CD4-positive, alpha-beta T cell treated with Interleukin-21 for 1 hour (primary cell): ENCODE measurements at regions not wholly inside any gene's neighbourhood (a gene's known extent, or its start where the extent isn't known, plus 50 kb on each side); places are given as distances from the start of the nearest gene placed in this dataset.

Source experiments
- DNase-seq: peaks from one replicate; pipeline ENCODE4 v3.0.0-alpha.2; 2020

GRCh38 chr16:51710905-51711563 lies 560.0 kb upstream of the SALL1 start:
- DNase-seq, result no peak

DNA sequence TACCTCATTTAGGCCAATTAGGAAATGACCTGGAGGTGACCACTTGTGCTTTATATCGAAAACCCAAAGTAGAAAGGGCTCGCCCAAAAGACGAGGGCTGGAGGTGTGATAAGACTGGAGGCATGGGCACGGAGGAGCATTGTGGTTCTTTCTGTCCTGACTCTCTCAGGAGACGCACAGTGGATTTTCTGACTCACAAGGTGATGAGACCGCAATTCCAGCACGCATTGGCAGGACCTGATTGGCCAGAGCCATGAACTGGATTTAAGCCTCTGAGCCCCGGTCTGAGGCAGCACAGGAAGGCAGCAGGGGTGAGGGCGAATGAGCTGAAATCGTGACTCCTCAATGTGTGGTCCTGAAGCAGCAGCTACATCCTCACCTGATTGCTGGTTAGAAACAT lies 559.1 kb upstream of the SALL1 start:
- no peak for DNase-seq

DNA sequence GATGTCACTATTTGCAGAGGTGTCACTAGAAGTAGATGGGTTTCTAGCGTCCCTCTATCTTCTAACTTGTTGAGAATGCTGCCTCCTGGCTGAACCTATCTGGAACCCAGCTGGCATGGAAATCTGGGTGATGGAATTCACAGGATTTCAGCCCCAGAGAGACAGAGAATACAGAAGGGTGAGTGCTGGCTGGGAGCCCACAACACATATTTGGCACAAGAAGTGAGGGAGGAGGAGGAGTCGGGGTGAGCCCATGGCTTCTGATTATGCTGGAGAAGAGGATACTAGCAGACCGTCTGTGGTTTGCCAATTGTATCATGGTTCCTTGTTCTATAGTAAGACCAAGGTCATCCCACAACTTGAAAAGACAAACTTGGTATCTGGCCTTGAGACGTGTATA lies 557.8 kb upstream of the SALL1 start:
- no peak for DNase-seq

DNA sequence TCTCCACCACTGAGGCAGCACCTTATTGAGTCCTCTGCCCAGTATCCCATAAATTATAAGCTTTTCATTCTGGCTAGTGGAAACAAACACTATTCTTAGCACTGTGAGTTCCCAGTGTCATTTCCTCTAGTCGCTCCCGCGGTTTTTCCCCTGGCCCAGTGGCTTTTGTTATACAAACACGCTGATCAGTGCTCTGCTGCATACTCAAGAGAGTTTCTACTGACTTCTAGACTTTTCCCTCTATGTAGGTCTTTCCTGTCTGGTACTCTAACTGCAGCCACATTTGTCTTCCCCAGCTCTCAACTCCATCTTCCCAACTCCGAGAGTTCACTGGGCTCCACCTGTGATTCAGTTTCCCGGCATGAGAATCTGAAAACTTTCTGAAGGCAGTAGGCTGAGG lies 556.6 kb upstream of the SALL1 start:
- DNase-seq, result no peak

GRCh38 chr16:51705142-51705541 lies 554.1 kb upstream of the SALL1 start:
- DNase-seq, result no peak

DNA sequence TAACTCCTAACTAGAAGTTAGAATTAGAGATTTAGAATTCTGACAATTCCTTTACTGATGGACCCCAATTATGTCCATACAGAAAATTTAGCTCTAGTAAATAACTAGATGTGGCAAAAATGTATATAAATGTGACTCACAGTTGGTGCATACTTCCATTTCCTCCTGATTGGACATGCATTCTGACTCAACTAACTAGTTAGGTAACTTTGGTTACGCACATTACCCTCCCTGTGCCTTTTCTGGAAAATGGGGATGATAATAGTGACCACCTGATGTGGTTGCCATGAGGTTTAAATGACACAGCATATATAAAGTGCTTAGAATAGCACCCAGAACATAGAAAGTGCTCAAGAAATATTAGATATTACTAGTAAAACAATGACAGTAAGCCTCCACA lies 550.0 kb upstream of the SALL1 start:
- no peak for DNase-seq

GRCh38 chr16:51699686-51700396 lies 548.8 kb upstream of the SALL1 start:
- DNase-seq, result no peak

- DNase-seq, result no peak
These were observed 547.6 kb upstream of the SALL1 start for GRCh38 chr16:51698647-51699046.

DNA sequence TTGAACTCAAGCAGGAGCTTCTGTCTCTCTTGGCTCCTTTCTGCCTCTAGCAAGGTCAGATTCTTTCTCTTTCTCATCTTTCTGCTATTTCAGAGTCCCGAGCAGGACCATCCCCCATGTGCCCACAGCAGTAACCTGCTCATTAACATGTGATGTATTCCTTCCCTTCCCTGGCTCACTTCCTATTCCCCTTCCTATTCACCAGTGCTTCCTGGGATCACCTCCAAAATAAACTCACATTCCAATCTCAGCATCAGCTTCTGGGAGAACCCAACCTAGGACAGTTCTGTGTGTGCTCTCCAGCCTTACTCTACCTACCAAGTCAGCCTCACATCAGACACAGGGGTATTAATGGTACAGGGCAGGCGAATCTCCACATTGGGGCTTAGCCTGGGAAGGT lies 546.4 kb upstream of the SALL1 start:
- DNase-seq, result no peak

GRCh38 chr16:51696376-51696775 lies 545.3 kb upstream of the SALL1 start:
- DNase-seq, result no peak

- DNase-seq, result no peak
These were observed 540.0 kb upstream of the SALL1 start for GRCh38 chr16:51691109-51691508.

GRCh38 chr16:51685498-51685897 lies 534.4 kb upstream of the SALL1 start:
- no peak for DNase-seq

- DNase-seq, result no peak
These were observed 532.8 kb upstream of the SALL1 start for GRCh38 chr16:51683882-51684281.

- DNase-seq, result no peak
These were observed 531.8 kb upstream of the SALL1 start for GRCh38 chr16:51682905-51683304.

- DNase-seq, result no peak
These were observed 523.5 kb upstream of the SALL1 start for GRCh38 chr16:51674615-51675014.

- no peak for DNase-seq
These were observed 519.5 kb upstream of the SALL1 start for GRCh38 chr16:51670527-51670926.

GRCh38 chr16:51666821-51667220 lies 515.8 kb upstream of the SALL1 start:
- no peak for DNase-seq

DNA sequence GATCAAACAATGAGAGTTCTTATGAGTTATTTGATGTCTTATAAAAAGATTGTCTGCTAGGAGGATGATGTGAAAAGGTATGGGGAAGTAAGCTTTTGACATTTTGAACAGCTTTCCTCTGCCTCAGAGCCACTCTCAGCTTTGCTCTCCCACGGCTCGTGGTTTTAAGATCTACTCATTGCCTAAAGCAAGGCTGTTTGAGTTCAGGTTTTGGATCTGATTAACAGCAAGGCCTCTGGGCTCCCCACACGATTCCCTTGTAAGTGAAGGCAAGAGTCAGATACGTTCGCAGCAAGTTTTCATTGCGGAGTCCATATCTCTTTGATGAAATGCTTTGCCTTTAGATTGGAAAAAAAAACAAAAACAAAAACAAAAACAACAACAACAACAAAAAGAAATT lies 515.0 kb upstream of the SALL1 start:
- no peak for DNase-seq

DNA sequence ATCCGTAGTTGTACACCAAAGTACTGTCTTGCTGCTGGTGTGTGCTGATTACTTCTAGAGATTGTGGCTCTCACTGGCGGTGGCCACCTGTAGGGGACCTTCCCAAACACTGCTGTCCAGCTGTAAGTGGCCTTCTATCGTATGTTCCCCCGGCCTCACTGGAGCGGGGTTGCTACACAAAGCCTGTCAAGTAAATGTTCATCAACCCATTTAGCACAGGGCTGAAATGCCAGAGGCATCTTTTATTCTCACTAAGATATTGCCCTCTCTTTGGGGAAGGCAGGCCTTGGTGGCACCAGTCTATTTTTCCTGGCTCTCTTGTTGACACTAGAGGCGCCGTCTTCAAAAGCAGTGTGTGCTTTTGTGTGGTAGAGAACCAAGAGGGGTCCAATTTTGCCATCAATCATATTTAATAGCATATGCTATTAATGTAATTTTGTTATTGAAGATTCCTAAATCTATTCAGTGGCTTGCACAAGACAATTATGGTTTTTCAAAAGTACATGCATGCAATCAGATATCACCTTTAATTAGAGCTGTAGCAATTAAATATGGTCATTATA lies 514.4 kb upstream of the SALL1 start:
- no peak for DNase-seq

DNA sequence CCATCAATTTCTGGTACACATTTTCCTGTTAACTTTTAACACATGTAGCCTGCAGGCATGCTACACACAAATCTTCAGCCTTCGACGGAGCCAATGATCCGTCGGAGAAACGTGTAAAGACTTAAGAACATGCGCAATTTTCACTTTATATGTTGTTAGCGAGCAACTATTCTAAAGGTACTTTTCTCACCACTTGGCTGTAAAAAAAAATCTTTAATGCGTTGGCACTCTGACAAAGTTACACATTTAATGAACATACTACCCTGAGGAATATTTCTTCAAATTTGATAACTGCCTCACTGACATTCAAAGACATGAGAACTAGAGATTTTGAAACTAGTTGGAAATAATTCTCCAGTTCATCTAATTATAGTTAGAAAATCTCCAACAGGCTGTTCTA lies 507.5 kb upstream of the SALL1 start:
- DNase-seq, result no peak

- DNase-seq, result no peak
These were observed 506.8 kb upstream of the SALL1 start for GRCh38 chr16:51657848-51658247.

GRCh38 chr16:51655249-51655648 lies 504.2 kb upstream of the SALL1 start:
- no peak for DNase-seq

- DNase-seq, result no peak
These were observed 500.0 kb upstream of the SALL1 start for GRCh38 chr16:51651061-51651466.

DNA sequence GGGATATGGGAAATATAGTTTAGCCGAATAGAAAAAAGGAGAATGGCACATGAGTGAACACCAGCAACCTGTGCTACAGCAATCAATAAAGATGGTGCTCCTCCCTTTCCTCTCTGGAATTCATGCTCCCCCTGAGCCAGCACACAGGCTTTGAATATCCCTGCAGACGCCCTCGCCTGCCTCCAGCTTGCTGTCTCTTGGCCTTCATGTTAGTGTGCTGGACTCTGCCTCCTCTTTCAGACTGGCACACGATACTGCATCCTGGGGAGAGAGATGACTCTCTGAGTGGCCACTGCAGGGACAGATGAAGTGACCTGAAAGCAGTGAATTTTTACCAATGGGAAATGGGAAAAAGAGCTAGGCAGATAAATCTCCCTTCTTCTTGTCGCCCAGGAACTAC lies 498.6 kb upstream of the SALL1 start:
- DNase-seq, result no peak

- DNase-seq, result no peak
These were observed 497.5 kb upstream of the SALL1 start for GRCh38 chr16:51648526-51648925.
